Fibroblast of the aortic adventitia (primary cell): ENCODE measurements at regions not wholly inside any gene's neighbourhood (a gene's known extent, or its start where the extent isn't known, plus 50 kb on each side); places are given as distances from the start of the nearest gene placed in this dataset.
A peak's percentile ranks its signal among the peaks of the same experiment; 100 is the strongest.

Experiments used
- DNase-seq: peaks from one replicate; pipeline ENCODE4 v3.0.0-alpha.2; 2010; ENCODE audit warnings: low read depth
- H3K4me3 ChIP-seq: 2 replicates; pipeline ENCODE4 v1.5.1; 2011; ENCODE audit warnings: low read depth, mild to moderate bottlenecking, control low read depth, low read length, moderate library complexity
- TF ChIP-seq, protein P1 (sequence below): IDR thresholded peaks from 2 replicates; pipeline ENCODE4 v1.5.1; 2011; ENCODE audit warnings: mild to moderate bottlenecking, low read length, control low read depth, inconsistent platforms; ENCODE audit not compliant: insufficient read depth

- DNase-seq, result peak; percentile 15
Measured at GRCh38 chr4:4913628-4914027, 54.2 kb downstream of the MSX1 start.

DNA sequence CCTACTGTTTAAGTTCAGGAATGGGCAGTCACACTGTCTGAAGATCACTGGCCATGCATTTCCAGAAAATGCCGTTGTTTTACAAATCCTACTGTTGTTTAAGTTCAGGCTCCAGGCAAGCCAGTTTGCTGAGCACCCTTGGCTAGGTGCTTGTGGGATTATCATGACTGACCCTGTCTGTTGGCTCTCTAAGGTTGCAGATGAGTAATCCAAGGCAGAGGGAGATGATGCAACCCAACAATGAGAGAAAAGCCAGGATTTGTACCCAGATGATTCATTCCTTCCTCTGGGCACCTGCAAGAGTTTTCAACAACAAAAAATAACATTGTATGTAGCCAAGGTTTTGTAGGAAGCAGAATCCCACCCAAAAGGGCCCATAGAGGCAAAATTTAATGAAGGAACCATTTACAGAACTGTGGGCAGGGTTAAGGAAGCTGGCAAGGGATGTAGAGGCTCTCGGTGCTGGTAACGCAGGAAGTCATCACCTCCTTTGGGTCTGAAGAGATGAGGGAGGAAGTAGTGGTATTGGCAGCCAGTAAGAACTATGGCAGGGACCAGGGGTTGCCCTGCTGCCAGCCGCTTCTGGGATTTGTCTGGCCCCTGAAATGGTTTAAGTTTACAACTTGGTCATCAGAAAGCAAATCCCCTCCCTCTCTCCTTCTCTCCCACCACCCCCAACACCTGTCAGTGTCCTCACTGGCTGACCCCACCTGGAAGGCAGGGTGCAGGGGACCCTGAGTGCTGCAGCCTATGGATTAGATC, 54.8 kb downstream of the MSX1 start:
- TF ChIP-seq, protein P1, sequence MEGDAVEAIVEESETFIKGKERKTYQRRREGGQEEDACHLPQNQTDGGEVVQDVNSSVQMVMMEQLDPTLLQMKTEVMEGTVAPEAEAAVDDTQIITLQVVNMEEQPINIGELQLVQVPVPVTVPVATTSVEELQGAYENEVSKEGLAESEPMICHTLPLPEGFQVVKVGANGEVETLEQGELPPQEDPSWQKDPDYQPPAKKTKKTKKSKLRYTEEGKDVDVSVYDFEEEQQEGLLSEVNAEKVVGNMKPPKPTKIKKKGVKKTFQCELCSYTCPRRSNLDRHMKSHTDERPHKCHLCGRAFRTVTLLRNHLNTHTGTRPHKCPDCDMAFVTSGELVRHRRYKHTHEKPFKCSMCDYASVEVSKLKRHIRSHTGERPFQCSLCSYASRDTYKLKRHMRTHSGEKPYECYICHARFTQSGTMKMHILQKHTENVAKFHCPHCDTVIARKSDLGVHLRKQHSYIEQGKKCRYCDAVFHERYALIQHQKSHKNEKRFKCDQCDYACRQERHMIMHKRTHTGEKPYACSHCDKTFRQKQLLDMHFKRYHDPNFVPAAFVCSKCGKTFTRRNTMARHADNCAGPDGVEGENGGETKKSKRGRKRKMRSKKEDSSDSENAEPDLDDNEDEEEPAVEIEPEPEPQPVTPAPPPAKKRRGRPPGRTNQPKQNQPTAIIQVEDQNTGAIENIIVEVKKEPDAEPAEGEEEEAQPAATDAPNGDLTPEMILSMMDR, result no peak
- no peak overlapping the region for H3K4me3 ChIP-seq
- peak; percentile 86 for DNase-seq

More at GRCh38 chr4:4913628-4914027, 54.2 kb downstream of the MSX1 start:
- TF ChIP-seq, protein P1, result no peak
- H3K4me3 ChIP-seq, result no peak overlapping the region

DNA sequence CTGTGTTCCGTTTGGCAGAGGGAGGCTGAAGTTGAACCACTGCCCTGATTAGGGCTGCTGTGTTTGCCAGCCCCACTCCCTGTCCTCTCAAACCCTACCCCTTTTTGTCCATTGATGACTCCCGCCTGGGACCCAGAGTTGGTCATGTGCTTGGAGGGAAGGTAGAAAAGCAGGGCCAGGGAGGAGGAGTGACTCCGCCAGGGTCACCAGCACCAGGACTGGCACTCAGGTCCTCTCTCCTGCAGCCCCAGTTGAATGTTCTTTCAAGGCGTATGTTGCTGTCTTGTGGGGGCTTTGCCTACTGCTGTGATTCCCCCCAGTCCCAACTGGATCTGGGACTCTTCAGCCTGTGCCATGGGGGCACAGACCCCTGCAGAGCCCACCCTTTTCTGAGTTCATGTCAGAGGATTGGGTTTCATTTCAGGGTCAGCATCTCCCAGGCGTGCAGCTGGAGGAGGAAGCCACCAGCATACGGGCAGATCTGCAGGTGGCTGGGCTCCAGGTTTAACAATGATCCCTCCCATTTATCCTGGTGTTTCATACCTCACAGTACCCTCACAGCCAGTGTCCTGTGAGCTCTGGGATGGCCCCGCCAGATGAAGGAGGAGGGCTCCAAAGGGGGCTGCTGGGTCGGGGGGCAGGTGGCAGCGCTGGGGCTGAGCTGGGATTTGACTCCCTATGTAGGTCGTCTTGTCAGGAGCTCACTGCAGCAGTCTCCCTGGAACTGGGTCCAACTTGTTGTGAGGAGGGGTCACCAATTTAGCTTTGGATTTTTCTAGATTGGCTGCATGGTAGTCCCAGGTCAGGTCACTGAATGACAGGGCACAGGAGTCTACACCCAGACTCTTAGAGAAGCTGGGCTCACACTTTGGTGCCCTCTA, 55.7 kb downstream of the MSX1 start:
- peak; percentile 34 for DNase-seq
- TF ChIP-seq, protein P1, result no peak
- H3K4me3 ChIP-seq, result no peak overlapping the region

DNA sequence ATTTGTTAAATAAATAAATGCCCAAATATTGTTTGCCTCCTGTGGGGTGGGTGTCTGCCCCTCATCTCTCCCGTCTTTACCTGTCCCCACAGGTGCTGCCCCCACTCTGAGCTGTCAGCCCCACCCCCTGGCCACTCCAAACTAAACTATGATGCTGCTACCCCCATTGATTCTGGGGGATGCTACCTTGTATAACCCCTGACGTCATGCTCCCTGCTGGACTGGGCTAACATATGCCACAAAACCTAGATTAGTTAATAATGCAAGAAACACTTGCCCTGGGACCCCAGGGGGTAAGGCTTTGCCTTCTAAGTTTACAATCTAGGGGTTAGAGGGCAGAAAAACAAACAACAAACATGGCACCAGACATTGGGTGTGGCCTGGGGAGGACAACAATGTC, 58.6 kb downstream of the MSX1 start:
- no peak for DNase-seq
- no peak overlapping the region for H3K4me3 ChIP-seq
- TF ChIP-seq, protein P1, result no peak

DNA sequence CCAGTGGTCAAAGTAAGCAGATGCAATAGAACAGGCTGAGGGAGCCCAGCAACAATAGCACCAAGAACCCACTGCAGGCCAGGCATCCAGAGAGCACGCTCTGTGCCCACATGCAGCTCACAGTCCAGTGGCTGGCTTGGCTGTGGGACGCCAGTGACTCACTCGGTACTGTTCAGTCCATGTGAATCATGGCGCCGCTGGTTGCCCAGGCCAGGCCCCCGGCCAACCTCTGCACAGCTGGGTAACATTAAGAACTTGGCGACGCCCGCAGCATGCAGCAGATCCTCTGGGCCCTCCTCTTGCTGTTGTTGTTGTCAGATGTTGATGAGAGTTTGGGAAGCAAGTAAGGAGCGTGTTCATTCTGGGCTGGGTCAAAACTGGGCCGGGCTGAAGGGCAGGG, 60.5 kb downstream of the MSX1 start:
- TF ChIP-seq, protein P1, result no peak

DNA sequence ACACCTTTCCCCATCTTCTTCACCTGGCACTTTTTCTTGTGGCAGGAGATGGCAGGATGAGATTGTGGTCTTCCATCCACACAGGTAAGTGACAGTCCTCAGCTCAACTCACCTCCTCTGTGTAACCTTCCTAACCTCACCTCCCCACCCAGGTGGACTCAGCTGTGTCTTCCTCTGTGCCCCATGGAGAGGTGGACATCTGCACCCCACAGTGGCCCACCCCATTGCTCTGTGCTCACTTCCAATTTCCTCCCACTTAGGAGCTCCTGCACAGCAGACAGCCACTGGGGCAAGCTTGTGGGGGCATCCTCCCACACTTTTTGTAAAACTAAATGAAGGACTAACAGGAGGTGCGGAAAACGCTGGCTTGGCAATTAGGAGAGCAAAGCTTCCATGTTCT, 61.6 kb downstream of the MSX1 start:
- DNase-seq, result no peak
- no peak overlapping the region for H3K4me3 ChIP-seq
- TF ChIP-seq, protein P1, result no peak

More for the DNA sequence above, 60.5 kb downstream of the MSX1 start:
- peak; percentile 88 for DNase-seq
- no peak overlapping the region for H3K4me3 ChIP-seq
